DND-41 (cell line): ENCODE measurements at regions not wholly inside any gene's neighbourhood (a gene's known extent, or its start where the extent isn't known, plus 50 kb on each side); places are given as distances from the start of the nearest gene placed in this dataset.

ENCODE experiments used
- CTCF ChIP-seq: IDR thresholded peaks from 2 replicates; pipeline ENCODE4 v1.5.1; 2012; ENCODE audit warnings: borderline replicate concordance, low read length, moderate library complexity, mild to moderate bottlenecking; ENCODE audit not compliant: poor library complexity, severe bottlenecking; ENCODE audit errors: extremely low read depth
- EZH2 ChIP-seq: IDR thresholded peaks from 3 replicates; pipeline ENCODE4 v1.6.1; 2012; ENCODE audit warnings: borderline replicate concordance, low read depth, mild to moderate bottlenecking, moderate library complexity, low read length, inconsistent platforms; ENCODE audit not compliant: severe bottlenecking

DNA sequence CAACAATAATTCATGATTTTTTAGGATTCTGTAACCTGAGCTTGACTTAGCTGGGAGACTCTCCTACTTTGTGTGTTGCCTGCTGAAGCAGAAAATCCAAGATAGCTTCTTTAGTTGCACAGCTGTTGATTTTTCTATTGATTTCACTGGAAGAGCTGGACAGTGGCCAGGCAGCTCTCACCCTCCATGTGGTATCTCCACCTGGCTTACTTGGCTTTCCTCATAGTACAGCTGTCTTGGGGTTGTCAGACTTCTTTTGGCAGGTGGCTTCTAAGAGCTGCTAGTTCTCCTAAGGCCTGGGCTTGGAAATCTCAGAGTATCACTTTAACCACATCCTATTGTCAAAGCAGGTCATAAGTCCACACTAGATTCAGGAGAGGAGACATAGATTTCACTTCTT lies 130.8 kb upstream of the SPON1 start:
- TF ChIP-seq CTCF (no peak), EZH2 (no peak)
